ENCODE measurements at regions not wholly inside any gene's neighbourhood (a gene's known extent, or its start where the extent isn't known, plus 50 kb on each side); places are given as distances from the start of the nearest gene placed in this dataset.

DNA sequence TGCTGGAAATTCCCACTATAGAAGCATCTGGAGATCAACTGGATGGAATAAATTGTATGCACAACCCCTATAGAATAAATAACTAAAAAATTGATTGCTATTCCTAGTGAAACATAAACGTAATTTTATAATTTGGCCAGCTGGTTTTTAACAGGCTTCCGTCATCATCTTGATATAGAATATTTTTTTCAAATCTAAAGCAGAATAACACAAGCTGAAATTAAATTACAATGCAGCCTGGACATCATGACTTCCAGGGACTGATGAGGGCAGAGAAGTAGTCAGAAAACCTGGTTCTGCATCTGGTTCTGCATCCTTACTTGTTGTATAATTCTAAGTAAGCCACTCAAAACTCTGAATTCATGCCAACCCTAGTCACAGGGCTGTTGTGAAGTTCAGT lies 146.1 kb downstream of the MEX3B start:
- Histone ChIP-seq H4K8ac (replicated peaks; ENCODE audit: insufficient read length, low read depth, low read length) (no peak overlapping the region), H3K9me3 (ENCODE audit: control insufficient read depth, low read depth, low read length) (no peaks in the 10 kb centered on the region), H3K27me3 (ENCODE audit: insufficient read depth, low read length) (no peaks in the 10 kb centered on the region), H4K91ac (ENCODE audit: insufficient read length, low read depth, low read length) (no peak overlapping the region), H3T11ph (ENCODE audit: low read length) (no peak overlapping the region), H3K4me1 (ENCODE audit: insufficient read depth, low read length) (no peaks in the 10 kb centered on the region), H3K56ac (ENCODE audit: insufficient read length, low read depth, low read length) (no peak overlapping the region), H3K79me2 (ENCODE audit: insufficient read depth, low read length) (no peaks in the 10 kb centered on the region), H2BK12ac (ENCODE audit: insufficient read length, low read depth, low read length) (no peak overlapping the region), H3K79me1 (ENCODE audit: insufficient read depth, low read depth, low read length, poor library complexity, severe bottlenecking) (no peaks in the 10 kb centered on the region), H4K5ac (ENCODE audit: insufficient read length, low read depth, low read length) (no peak overlapping the region), H3K4me2 (ENCODE audit: insufficient read depth, insufficient read length, low read length) (no peak overlapping the region), H2AK5ac (ENCODE audit: insufficient read length, low read length) (no peak overlapping the region), H4K20me1 (ENCODE audit: control insufficient read depth, insufficient read depth, insufficient read length) (no peaks in the 10 kb centered on the region), H3K27ac (ENCODE audit: insufficient read length, low read depth, low read length) (no peak overlapping the region), H2BK15ac (ENCODE audit: low read depth, low read length) (no peak overlapping the region), H3K14ac (ENCODE audit: insufficient read depth, low read length) (no peak overlapping the region), H3K9ac (ENCODE audit: extremely low read depth, insufficient read length, low read length) (no peak overlapping the region), H3K23ac (ENCODE audit: insufficient read length, low read depth, low read length) (no peak overlapping the region), H2BK20ac (ENCODE audit: low read depth, low read length, poor library complexity, severe bottlenecking) (no peak overlapping the region), H2AFZ (ENCODE audit: low read length) (no peak overlapping the region), H2BK120ac (ENCODE audit: low read depth, low read length, poor library complexity, severe bottlenecking) (no peak overlapping the region), H2BK5ac (ENCODE audit: insufficient read length, low read length) (no peak overlapping the region), H3K18ac (ENCODE audit: insufficient read length, low read depth, low read length) (no peak overlapping the region), H3K4ac (ENCODE audit: low read depth, low read length) (no peak overlapping the region), H3K23me2 (ENCODE audit: insufficient read length, low read depth, low read length, poor library complexity, severe bottlenecking) (no peaks in the 10 kb centered on the region)
- peaks cover 0 to 3% of the 10 kb centered on the region in 2 experiments; a peak in 1 of 4 replicates for H3K4me1 Mint-ChIP-seq
- no peak overlapping the region for H3K4me3 Mint-ChIP-seq
- no peak for DNase-seq
- H3K27ac Mint-ChIP-seq, result no peak overlapping the region
- WGBS (ENCODE audit: extremely low coverage, insufficient read length, low lambda C conversion rate), result no CpG with 5 or more reads among the region's 2 CpGs
- H3K9me3 Mint-ChIP-seq, result no peaks in the 10 kb centered on the region
- no peak for TF ChIP-seq CTCF (conservative IDR thresholded peaks at IDR 0.05)
- H3K27me3 Mint-ChIP-seq (ENCODE audit: low read depth), result no peaks in the 10 kb centered on the region
- no peaks in the 10 kb centered on the region; a peak in 1 of 7 replicates for H3K36me3 Mint-ChIP-seq (ENCODE audit: insufficient read depth in 1 of 3, low read depth in 3 of 3)

Measured in H9 (cell line).